ENCODE measurements at regions not wholly inside any gene's neighbourhood (a gene's known extent, or its start where the extent isn't known, plus 50 kb on each side); places are given as distances from the start of the nearest gene placed in this dataset.
"Not testable (repeated sequence)": the region's sequence is repeated elsewhere in the genome, so short reads cannot be mapped to it uniquely, and the experiment has no call there.

GRCh38 chr5:9733486-9733885, 103.3 kb upstream of the TAS2R1 start:
- Mint-ChIP-seq H3K9me3 (peaks cover 15% of the 10 kb centered on the region), H3K36me3 (no peaks in the 10 kb centered on the region), H3K27ac (no peak overlapping the region), H3K4me3 (no peak overlapping the region), H3K4me1 (no peaks in the 10 kb centered on the region), H3K27me3 (no peaks in the 10 kb centered on the region)
- no peak for ATAC-seq

GRCh38 chr5:9731159-9731558, 101.0 kb upstream of the TAS2R1 start:
- H3K27me3 Mint-ChIP-seq, result no peaks in the 10 kb centered on the region
- peaks cover 15% of the 10 kb centered on the region for H3K9me3 Mint-ChIP-seq
- no peak for ATAC-seq
- H3K4me1 Mint-ChIP-seq, result no peaks in the 10 kb centered on the region
- H3K36me3 Mint-ChIP-seq, result no peaks in the 10 kb centered on the region
- no peak overlapping the region for H3K27ac Mint-ChIP-seq
- H3K4me3 Mint-ChIP-seq, result no peak overlapping the region

- Mint-ChIP-seq H3K9me3 (peaks cover 15% of the 10 kb centered on the region), H3K27ac (no peak overlapping the region), H3K4me3 (no peak overlapping the region), H3K4me1 (no peaks in the 10 kb centered on the region), H3K27me3 (no peaks in the 10 kb centered on the region), H3K36me3 (no peaks in the 10 kb centered on the region)
- no peak for ATAC-seq
These were observed 98.1 kb upstream of the TAS2R1 start for GRCh38 chr5:9728261-9728660.

GRCh38 chr5:9726931-9727330, 96.8 kb upstream of the TAS2R1 start:
- Mint-ChIP-seq H3K9me3 (peaks cover 10% of the 10 kb centered on the region), H3K4me1 (no peaks in the 10 kb centered on the region)

GRCh38 chr5:9725265-9725664, 95.1 kb upstream of the TAS2R1 start:
- not testable (repeated sequence) for H3K36me3 Mint-ChIP-seq, H3K9me3 Mint-ChIP-seq, H3K27ac Mint-ChIP-seq, H3K4me3 Mint-ChIP-seq, H3K27me3 Mint-ChIP-seq, ATAC-seq, H3K4me1 Mint-ChIP-seq

More at GRCh38 chr5:9726931-9727330, 96.8 kb upstream of the TAS2R1 start:
- no peak overlapping the region for H3K27ac Mint-ChIP-seq
- no peaks in the 10 kb centered on the region for H3K27me3 Mint-ChIP-seq
- ATAC-seq, result no peak
- no peak overlapping the region for H3K4me3 Mint-ChIP-seq
- no peaks in the 10 kb centered on the region for H3K36me3 Mint-ChIP-seq

GRCh38 chr5:9724707-9725106, 94.6 kb upstream of the TAS2R1 start:
- no peaks in the 10 kb centered on the region for H3K4me1 Mint-ChIP-seq
- ATAC-seq, result no peak

GRCh38 chr5:9722601-9723180, 92.5 kb upstream of the TAS2R1 start:
- no peaks in the 10 kb centered on the region for H3K4me1 Mint-ChIP-seq
- no peaks in the 10 kb centered on the region for H3K36me3 Mint-ChIP-seq

More at GRCh38 chr5:9724707-9725106, 94.6 kb upstream of the TAS2R1 start:
- no peaks in the 10 kb centered on the region for H3K36me3 Mint-ChIP-seq
- H3K9me3 Mint-ChIP-seq, result peaks cover 6% of the 10 kb centered on the region
- H3K27ac Mint-ChIP-seq, result no peak overlapping the region
- H3K27me3 Mint-ChIP-seq, result no peaks in the 10 kb centered on the region
- H3K4me3 Mint-ChIP-seq, result no peak overlapping the region

GRCh38 chr5:9721161-9721560, 91.0 kb upstream of the TAS2R1 start:
- Mint-ChIP-seq H3K27ac (no peak overlapping the region), H3K27me3 (no peaks in the 10 kb centered on the region), H3K4me1 (no peaks in the 10 kb centered on the region), H3K9me3 (peaks cover 9% of the 10 kb centered on the region), H3K4me3 (no peak overlapping the region), H3K36me3 (no peaks in the 10 kb centered on the region)
- no peak for ATAC-seq

More at GRCh38 chr5:9722601-9723180, 92.5 kb upstream of the TAS2R1 start:
- Mint-ChIP-seq H3K9me3 (peaks cover 3% of the 10 kb centered on the region), H3K4me3 (no peak overlapping the region), H3K27me3 (no peaks in the 10 kb centered on the region), H3K27ac (no peak overlapping the region)
- ATAC-seq, result no peak

- Mint-ChIP-seq H3K4me1 (no peaks in the 10 kb centered on the region), H3K27me3 (no peaks in the 10 kb centered on the region), H3K27ac (no peak overlapping the region), H3K36me3 (no peaks in the 10 kb centered on the region), H3K9me3 (peaks cover 9% of the 10 kb centered on the region), H3K4me3 (no peak overlapping the region)
- ATAC-seq, result peak; percentile 22
These were observed 90.2 kb upstream of the TAS2R1 start for GRCh38 chr5:9720361-9720760.

GRCh38 chr5:9716838-9717281, 86.7 kb upstream of the TAS2R1 start:
- no peak overlapping the region for H3K27ac Mint-ChIP-seq
- H3K27me3 Mint-ChIP-seq, result no peaks in the 10 kb centered on the region
- no peak for ATAC-seq

GRCh38 chr5:9715891-9716335, 85.8 kb upstream of the TAS2R1 start:
- H3K27ac Mint-ChIP-seq, result no peak overlapping the region
- no peaks in the 10 kb centered on the region for H3K36me3 Mint-ChIP-seq
- no peak for ATAC-seq
- peaks cover 12% of the 10 kb centered on the region for H3K9me3 Mint-ChIP-seq
- no peaks in the 10 kb centered on the region for H3K27me3 Mint-ChIP-seq
- no peak overlapping the region for H3K4me3 Mint-ChIP-seq
- no peaks in the 10 kb centered on the region for H3K4me1 Mint-ChIP-seq

More at GRCh38 chr5:9716838-9717281, 86.7 kb upstream of the TAS2R1 start:
- Mint-ChIP-seq H3K4me1 (no peaks in the 10 kb centered on the region), H3K4me3 (no peak overlapping the region), H3K36me3 (no peaks in the 10 kb centered on the region), H3K9me3 (peaks cover 12% of the 10 kb centered on the region)

- no peaks in the 10 kb centered on the region for H3K27me3 Mint-ChIP-seq
- ATAC-seq, result no peak
- no peaks in the 10 kb centered on the region for H3K4me1 Mint-ChIP-seq
- H3K4me3 Mint-ChIP-seq, result no peak overlapping the region
- H3K36me3 Mint-ChIP-seq, result no peaks in the 10 kb centered on the region
- peaks cover 15% of the 10 kb centered on the region for H3K9me3 Mint-ChIP-seq
- H3K27ac Mint-ChIP-seq, result no peak overlapping the region
These were observed 83.9 kb upstream of the TAS2R1 start for GRCh38 chr5:9713959-9714586.

GRCh38 chr5:9713356-9713755, 83.2 kb upstream of the TAS2R1 start:
- ATAC-seq, result no peak
- no peak overlapping the region for H3K27ac Mint-ChIP-seq
- H3K27me3 Mint-ChIP-seq, result no peaks in the 10 kb centered on the region
- no peaks in the 10 kb centered on the region for H3K4me1 Mint-ChIP-seq
- H3K9me3 Mint-ChIP-seq, result peaks cover 15% of the 10 kb centered on the region
- H3K36me3 Mint-ChIP-seq, result no peaks in the 10 kb centered on the region
- no peak overlapping the region for H3K4me3 Mint-ChIP-seq

- H3K27ac Mint-ChIP-seq, result no peak overlapping the region
- no peak overlapping the region for H3K4me3 Mint-ChIP-seq
- peaks cover 15% of the 10 kb centered on the region for H3K9me3 Mint-ChIP-seq
- no peaks in the 10 kb centered on the region for H3K27me3 Mint-ChIP-seq
- H3K4me1 Mint-ChIP-seq, result no peaks in the 10 kb centered on the region
- no peak for ATAC-seq
- no peaks in the 10 kb centered on the region for H3K36me3 Mint-ChIP-seq
These were observed 82.8 kb upstream of the TAS2R1 start for GRCh38 chr5:9712911-9713310.

- Mint-ChIP-seq H3K27ac (no peak overlapping the region), H3K4me1 (no peaks in the 10 kb centered on the region), H3K9me3 (peaks cover 15% of the 10 kb centered on the region), H3K4me3 (no peak overlapping the region), H3K27me3 (no peaks in the 10 kb centered on the region), H3K36me3 (no peaks in the 10 kb centered on the region)
- ATAC-seq, result no peak
These were observed 82.4 kb upstream of the TAS2R1 start for GRCh38 chr5:9712506-9712905.

GRCh38 chr5:9710069-9710468, 79.9 kb upstream of the TAS2R1 start:
- Mint-ChIP-seq H3K27me3 (no peaks in the 10 kb centered on the region), H3K4me1 (no peaks in the 10 kb centered on the region), H3K27ac (no peak overlapping the region), H3K9me3 (peaks cover 9% of the 10 kb centered on the region), H3K36me3 (no peaks in the 10 kb centered on the region), H3K4me3 (no peak overlapping the region)
- no peak for ATAC-seq
